ENCODE measurements at regions not wholly inside any gene's neighbourhood (a gene's known extent, or its start where the extent isn't known, plus 50 kb on each side); places are given as distances from the start of the nearest gene placed in this dataset.
A peak's percentile ranks its signal among the peaks of the same experiment; 100 is the strongest.

GRCh38 chr2:129910446-129911362, 68.8 kb upstream of the RAB6C start:
- Histone ChIP-seq H3K27me3 (peaks cover 0 to 5% of the 10 kb centered on the region in 2 donors), H3K4me1 (no peaks in the 10 kb centered on the region), H3K4me3 (no peak overlapping the region), H3K27ac (no peak overlapping the region), H3K36me3 (no peaks in the 10 kb centered on the region), H3K9me3 (no peaks in the 10 kb centered on the region)
- TF ChIP-seq, protein P1, sequence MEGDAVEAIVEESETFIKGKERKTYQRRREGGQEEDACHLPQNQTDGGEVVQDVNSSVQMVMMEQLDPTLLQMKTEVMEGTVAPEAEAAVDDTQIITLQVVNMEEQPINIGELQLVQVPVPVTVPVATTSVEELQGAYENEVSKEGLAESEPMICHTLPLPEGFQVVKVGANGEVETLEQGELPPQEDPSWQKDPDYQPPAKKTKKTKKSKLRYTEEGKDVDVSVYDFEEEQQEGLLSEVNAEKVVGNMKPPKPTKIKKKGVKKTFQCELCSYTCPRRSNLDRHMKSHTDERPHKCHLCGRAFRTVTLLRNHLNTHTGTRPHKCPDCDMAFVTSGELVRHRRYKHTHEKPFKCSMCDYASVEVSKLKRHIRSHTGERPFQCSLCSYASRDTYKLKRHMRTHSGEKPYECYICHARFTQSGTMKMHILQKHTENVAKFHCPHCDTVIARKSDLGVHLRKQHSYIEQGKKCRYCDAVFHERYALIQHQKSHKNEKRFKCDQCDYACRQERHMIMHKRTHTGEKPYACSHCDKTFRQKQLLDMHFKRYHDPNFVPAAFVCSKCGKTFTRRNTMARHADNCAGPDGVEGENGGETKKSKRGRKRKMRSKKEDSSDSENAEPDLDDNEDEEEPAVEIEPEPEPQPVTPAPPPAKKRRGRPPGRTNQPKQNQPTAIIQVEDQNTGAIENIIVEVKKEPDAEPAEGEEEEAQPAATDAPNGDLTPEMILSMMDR (IDR thresholded peaks at IDR 0.05): no peak
- DNase-seq (peak in 1 of 4 donors; percentile 16), ATAC-seq (no peak)
- intact Hi-C loops (cut with DNase I): no loop called here

GRCh38 chr2:129911363-129912065, 68.0 kb upstream of the RAB6C start:
- ATAC-seq (no peak), DNase-seq (peak in 1 of 4 donors; percentile 20)
- TF ChIP-seq, protein P1 (IDR thresholded peaks at IDR 0.05): no peak
- H3K36me3 ChIP-seq: no peaks in the 10 kb centered on the region
- H3K9me3 ChIP-seq: no peaks in the 10 kb centered on the region
- H3K4me1 ChIP-seq: no peaks in the 10 kb centered on the region
- intact Hi-C loops (cut with DNase I): no loop called here
- no peak overlapping the region for H3K27ac ChIP-seq
- H3K4me3 ChIP-seq: no peak overlapping the region
- H3K27me3 ChIP-seq: no peaks in the 10 kb centered on the region

- H3K36me3 ChIP-seq: no peaks in the 10 kb centered on the region
- H3K27ac ChIP-seq: no peak overlapping the region
- DNase-seq (peak in 1 of 4 donors; percentile 16), ATAC-seq (no peak)
- no peaks in the 10 kb centered on the region for H3K4me1 ChIP-seq
- intact Hi-C loops (cut with DNase I): no loop called here
- H3K9me3 ChIP-seq: peaks cover 0 to under 1% of the 10 kb centered on the region in 2 donors
- TF ChIP-seq, protein P1 (IDR thresholded peaks at IDR 0.05): no peak
- no peak overlapping the region for H3K4me3 ChIP-seq
- H3K27me3 ChIP-seq: no peaks in the 10 kb centered on the region
Measured at GRCh38 chr2:129912066-129912820, 67.2 kb upstream of the RAB6C start.

DNA sequence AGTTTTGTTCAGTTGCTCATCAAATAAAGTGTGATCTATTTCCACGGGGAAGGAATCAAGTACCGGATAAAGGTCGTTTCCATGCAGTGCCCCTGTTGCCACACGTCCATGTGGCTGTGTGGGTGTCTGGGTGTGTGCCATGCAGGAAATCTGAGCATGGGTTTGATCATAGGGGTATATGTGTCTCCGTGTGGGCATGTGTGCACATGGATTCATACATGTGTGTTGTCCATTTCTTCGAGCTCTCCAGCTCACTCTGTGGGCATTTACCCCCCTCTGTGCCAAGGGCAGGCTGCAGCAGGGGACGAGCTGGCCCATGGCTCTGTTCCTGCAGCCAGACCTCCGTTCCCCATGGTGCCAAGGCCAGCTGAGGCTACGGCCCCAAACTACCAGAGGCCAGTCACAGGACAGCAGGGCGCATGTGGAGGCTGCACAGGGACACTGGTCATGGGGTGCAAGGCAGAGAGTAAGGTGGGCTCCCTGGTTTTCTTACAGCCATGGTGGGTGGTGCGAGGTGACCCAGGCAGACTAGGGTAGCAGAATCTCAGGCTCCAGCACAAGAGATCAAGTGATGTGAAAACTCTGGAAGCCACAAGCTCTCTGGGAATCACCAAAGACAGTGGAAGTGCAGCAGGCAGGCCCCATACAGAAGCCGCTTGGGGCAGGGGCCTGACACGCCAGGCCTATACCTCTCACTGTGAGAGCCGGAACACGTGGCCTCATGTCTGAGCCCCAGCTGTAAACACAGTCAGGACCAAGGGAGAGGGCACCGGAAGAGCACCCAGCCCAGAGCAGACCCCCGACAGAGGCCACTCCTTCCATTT, 66.4 kb upstream of the RAB6C start:
- no peak overlapping the region for H3K4me3 ChIP-seq
- no peaks in the 10 kb centered on the region for H3K27me3 ChIP-seq
- peaks cover 0 to 9% of the 10 kb centered on the region in 2 donors for H3K9me3 ChIP-seq
- no peaks in the 10 kb centered on the region for H3K36me3 ChIP-seq
- TF ChIP-seq, protein P1 (IDR thresholded peaks at IDR 0.05): no peak
- H3K4me1 ChIP-seq: no peaks in the 10 kb centered on the region
- no peak overlapping the region for H3K27ac ChIP-seq
- DNase-seq: peak in 1 of 4 donors; percentile 22
- intact Hi-C loops (cut with DNase I): no loop called here
- ATAC-seq: no peak
